GM12872 (cell line): ENCODE measurements at regions not wholly inside any gene's neighbourhood (a gene's known extent, or its start where the extent isn't known, plus 50 kb on each side); places are given as distances from the start of the nearest gene placed in this dataset.
A peak's percentile ranks its signal among the peaks of the same experiment; 100 is the strongest.

ENCODE experiments used
- CTCF ChIP-seq: IDR thresholded peaks from 3 replicates; pipeline ENCODE4 v1.5.1; 2011; ENCODE audit warnings: low read depth, mild to moderate bottlenecking, low read length, moderate library complexity; ENCODE audit not compliant: insufficient read depth

GRCh38 chr6:126147291-126147815 lies 161.0 kb downstream of the TRMT11 start:
- TF ChIP-seq CTCF, result no peak

- no peak for TF ChIP-seq CTCF
Measured at GRCh38 chr6:126148853-126149252, 162.5 kb downstream of the TRMT11 start.

GRCh38 chr6:126152372-126152745 lies 166.0 kb downstream of the TRMT11 start:
- TF ChIP-seq CTCF, result no peak

GRCh38 chr6:126153661-126154060 lies 167.3 kb downstream of the TRMT11 start:
- no peak for TF ChIP-seq CTCF

- TF ChIP-seq CTCF, result no peak
Measured at GRCh38 chr6:126156973-126157372, 170.6 kb downstream of the TRMT11 start.

- TF ChIP-seq CTCF, result no peak
Measured at GRCh38 chr6:126167726-126168125, 172.2 kb upstream of the CENPW start.

GRCh38 chr6:126170433-126170832 lies 169.5 kb upstream of the CENPW start:
- TF ChIP-seq CTCF, result no peak

GRCh38 chr6:126170978-126171382 lies 168.9 kb upstream of the CENPW start:
- TF ChIP-seq CTCF, result peak; percentile 53
